HAP-1 (cell line): ENCODE measurements at regions not wholly inside any gene's neighbourhood (a gene's known extent, or its start where the extent isn't known, plus 50 kb on each side); places are given as distances from the start of the nearest gene placed in this dataset.
A peak's percentile ranks its signal among the peaks of the same experiment; 100 is the strongest.

Experiments
- DNase-seq, 2 experiments: peaks; one replicate each; pipeline ENCODE4 v3.0.0-alpha.2; 2016 to 2020; ENCODE audit warnings: low spot score in 2 of 2
- H3K27me3 ChIP-seq: fragments of 250-450 bp; sonication (Bioruptor Pico); 2 replicates; pipeline ENCODE4 v1.5.1; 2020; ENCODE audit warnings: low read depth, mild to moderate bottlenecking, moderate library complexity
- H3K36me3 ChIP-seq: fragments of 250-450 bp; sonication (Bioruptor Pico); replicated peaks from 2 replicates; pipeline ENCODE4 v1.5.1; 2020; ENCODE audit warnings: mild to moderate bottlenecking
- H3K4me1 ChIP-seq: fragments of 250-450 bp; sonication (Bioruptor Pico); 2 replicates; pipeline ENCODE4 v1.5.1; 2020; ENCODE audit warnings: mild to moderate bottlenecking
- H3K4me3 ChIP-seq: fragments of 250-450 bp; sonication (Bioruptor Pico); 2 replicates; pipeline ENCODE4 v1.5.1; 2020; ENCODE audit warnings: mild to moderate bottlenecking, moderate library complexity
- H3K9me3 ChIP-seq: fragments of 250-450 bp; sonication (Bioruptor Pico); 2 replicates; pipeline ENCODE4 v1.5.1; 2020; ENCODE audit warnings: mild to moderate bottlenecking, moderate library complexity
- in situ Hi-C: fragments of 300-500 bp; cut with MboI; formaldehyde crosslinking; loops from 3 replicates; pipeline ENCODE4 v1.14.3; 2020; ENCODE audit warnings: low sequenced_read_pairs, inconsistent platforms, mixed read lengths

DNA sequence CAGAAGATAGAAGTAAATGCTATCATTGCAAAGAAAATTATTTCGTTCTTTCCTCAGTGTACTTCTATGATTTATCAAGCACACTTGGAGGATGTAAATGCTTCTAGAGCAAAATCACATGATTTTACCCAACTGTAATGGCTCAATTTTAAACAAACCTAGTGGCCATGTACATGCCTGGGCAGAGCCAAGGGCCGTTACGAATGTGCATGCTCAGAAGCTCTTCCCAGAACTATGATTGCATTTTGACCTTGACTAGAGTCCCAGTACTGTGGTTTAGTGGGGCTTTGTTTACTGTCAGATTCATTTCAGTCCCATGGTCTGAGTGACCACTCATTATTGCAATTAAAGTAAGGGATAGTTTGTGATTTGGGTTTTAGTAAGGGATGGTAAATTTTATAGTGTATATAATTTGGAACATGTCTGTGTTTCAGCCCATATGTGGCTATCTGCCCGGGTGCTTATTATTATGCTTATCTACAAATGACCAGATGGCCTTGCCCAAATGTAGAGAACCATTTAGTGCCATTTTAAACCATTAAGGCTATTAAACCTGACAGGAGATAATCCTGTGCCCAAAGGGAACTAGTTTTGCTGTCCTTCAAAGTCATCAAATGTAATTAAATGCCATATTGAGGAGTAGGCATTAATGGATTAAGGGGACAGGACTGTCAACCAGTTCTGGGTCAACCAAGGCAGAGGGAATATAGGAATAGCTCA is 239.1 kb downstream of the ICOS start:
- H3K9me3 ChIP-seq: no peaks in the 10 kb centered on the region
- peaks cover 17% of the 10 kb centered on the region for H3K4me1 ChIP-seq
- no peaks in the 10 kb centered on the region for H3K36me3 ChIP-seq
- H3K4me3 ChIP-seq: no peak overlapping the region
- H3K27me3 ChIP-seq: peaks cover 29% of the 10 kb centered on the region
- DNase-seq: no peak
- in situ Hi-C loops: no loop called here

DNA sequence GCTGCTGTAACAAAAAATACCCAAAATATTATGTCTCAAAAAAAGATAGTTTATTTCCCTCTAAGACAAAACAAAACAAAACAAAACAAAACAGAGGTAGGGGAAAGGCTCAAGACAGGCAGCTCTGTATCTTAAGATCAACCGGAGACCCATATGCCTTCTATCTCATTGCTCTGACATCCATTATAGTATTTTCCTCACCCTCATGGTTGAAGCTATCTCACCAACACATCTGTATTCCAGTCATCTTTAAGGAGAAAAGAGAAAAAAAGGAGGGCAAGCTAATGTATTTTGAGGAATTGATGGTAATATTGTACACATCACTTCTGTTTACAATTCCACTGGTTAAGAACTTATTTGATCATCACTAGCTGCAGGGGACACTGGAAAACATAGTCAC is 239.7 kb downstream of the ICOS start:
- Histone ChIP-seq H3K9me3 (no peaks in the 10 kb centered on the region), H3K27me3 (peaks cover 30% of the 10 kb centered on the region), H3K4me1 (peaks cover 11% of the 10 kb centered on the region), H3K36me3 (no peaks in the 10 kb centered on the region), H3K4me3 (no peak overlapping the region)
- in situ Hi-C loops: no loop called here
- no peak for DNase-seq

DNA sequence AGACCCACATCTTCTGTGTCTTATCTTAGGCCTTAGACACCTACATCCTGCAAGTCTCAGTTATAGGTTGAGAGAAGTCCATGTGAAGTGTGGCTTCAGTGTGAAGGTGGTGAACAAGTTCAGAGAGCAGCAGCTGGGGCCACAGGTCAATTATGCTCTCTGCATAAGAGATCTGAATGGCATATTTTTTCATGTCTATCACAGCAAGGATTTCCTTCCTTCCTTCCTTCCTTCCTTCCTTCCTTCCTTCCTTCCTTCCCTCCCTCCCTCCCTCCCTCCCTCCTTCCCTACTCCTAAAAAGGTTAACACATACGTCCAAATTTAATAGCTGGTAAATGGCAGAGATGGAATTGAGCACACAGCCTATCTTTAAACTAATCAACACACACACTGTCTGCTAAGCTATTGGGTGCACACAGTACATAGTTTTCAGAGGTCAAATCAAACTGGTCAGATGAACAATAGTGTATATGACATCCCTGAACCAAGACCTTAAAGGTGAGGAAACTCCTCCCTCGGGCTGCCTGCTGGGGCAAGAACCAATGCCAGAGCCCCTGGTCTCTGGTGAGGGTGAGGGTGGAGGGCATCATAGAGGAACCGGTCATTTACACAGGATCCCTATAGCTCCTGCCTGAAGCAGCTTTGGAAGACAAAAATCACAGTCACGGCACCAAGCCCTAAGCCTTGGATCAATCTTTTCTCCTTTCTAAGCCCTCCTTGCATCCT is 240.9 kb downstream of the ICOS start:
- in situ Hi-C loops: no loop called here
- Histone ChIP-seq H3K4me3 (no peak overlapping the region), H3K9me3 (no peaks in the 10 kb centered on the region), H3K4me1 (peaks cover 4% of the 10 kb centered on the region), H3K36me3 (no peaks in the 10 kb centered on the region), H3K27me3 (peaks cover 41% of the 10 kb centered on the region)
- DNase-seq: no peak

DNA sequence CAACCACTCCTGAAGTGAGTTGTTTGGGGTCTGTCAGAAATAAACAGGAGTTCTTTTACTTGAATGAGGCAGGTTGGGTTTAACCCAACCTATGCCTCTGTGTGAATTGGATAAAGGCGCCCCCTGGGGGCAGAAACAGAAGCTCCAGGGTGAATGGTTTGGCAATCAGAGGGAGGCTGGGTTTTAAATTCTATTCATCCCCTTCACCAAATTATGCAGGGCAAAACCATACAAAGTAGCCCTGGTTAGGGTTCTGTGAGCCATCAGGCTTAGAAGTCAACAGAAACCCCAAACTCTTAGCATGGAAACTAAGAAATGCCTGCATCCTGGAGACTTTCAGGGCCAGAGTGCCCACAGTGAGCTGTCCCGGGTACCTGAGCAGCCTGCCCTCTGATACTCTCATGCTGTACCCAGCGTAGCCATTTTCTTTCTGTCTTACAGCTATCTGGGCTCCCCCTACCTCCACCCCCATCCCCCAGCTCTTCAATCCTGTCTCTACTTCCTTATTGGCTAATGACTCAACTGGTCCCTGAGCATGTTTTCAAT is 241.5 kb downstream of the ICOS start:
- H3K4me1 ChIP-seq: no peaks in the 10 kb centered on the region; the same call in 1 of the 2 replicates
- no peaks in the 10 kb centered on the region for H3K36me3 ChIP-seq
- no peaks in the 10 kb centered on the region for H3K9me3 ChIP-seq
- no peak overlapping the region for H3K4me3 ChIP-seq
- H3K27me3 ChIP-seq: peaks cover 47% of the 10 kb centered on the region
- in situ Hi-C loops: no loop called here
- DNase-seq: peak; percentile 32 to 83

DNA sequence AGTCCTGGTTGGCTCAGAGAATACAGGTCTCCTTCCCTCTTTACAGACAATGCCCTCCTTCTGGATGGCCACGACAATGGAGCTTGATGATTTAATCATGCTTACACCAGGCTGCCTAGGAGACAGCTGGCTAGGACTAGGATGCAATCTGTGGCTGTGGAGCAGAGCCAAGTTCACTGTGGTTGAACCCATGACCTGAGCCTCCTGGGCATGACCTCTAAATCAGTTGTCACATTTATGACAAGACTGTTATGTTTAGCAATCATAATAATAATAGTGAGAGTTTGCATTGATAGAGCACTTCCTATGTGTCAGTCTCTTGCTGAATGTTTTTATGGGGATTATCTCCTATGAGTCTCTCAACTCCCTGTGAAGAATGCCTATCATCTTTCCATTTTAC is 244.1 kb downstream of the ICOS start:
- in situ Hi-C loops: no loop called here

GRCh38 chr2:204183608-204184007 is 247.0 kb downstream of the ICOS start:
- Histone ChIP-seq H3K4me1 (no peaks in the 10 kb centered on the region), H3K36me3 (no peaks in the 10 kb centered on the region), H3K9me3 (no peaks in the 10 kb centered on the region), H3K27me3 (peaks cover 62% of the 10 kb centered on the region), H3K4me3 (no peak overlapping the region)
- no peak for DNase-seq
- in situ Hi-C loops: no loop called here

More for the DNA sequence above, 244.1 kb downstream of the ICOS start:
- Histone ChIP-seq H3K4me1 (no peaks in the 10 kb centered on the region), H3K36me3 (no peaks in the 10 kb centered on the region), H3K4me3 (no peak overlapping the region), H3K9me3 (no peaks in the 10 kb centered on the region), H3K27me3 (peaks cover 69% of the 10 kb centered on the region)
- peak; percentile 56 to 65 for DNase-seq

- in situ Hi-C loops: no loop called here
- H3K4me1 ChIP-seq: no peaks in the 10 kb centered on the region
- H3K9me3 ChIP-seq: no peaks in the 10 kb centered on the region
These were observed 247.7 kb downstream of the ICOS start for GRCh38 chr2:204184226-204184625.

DNA sequence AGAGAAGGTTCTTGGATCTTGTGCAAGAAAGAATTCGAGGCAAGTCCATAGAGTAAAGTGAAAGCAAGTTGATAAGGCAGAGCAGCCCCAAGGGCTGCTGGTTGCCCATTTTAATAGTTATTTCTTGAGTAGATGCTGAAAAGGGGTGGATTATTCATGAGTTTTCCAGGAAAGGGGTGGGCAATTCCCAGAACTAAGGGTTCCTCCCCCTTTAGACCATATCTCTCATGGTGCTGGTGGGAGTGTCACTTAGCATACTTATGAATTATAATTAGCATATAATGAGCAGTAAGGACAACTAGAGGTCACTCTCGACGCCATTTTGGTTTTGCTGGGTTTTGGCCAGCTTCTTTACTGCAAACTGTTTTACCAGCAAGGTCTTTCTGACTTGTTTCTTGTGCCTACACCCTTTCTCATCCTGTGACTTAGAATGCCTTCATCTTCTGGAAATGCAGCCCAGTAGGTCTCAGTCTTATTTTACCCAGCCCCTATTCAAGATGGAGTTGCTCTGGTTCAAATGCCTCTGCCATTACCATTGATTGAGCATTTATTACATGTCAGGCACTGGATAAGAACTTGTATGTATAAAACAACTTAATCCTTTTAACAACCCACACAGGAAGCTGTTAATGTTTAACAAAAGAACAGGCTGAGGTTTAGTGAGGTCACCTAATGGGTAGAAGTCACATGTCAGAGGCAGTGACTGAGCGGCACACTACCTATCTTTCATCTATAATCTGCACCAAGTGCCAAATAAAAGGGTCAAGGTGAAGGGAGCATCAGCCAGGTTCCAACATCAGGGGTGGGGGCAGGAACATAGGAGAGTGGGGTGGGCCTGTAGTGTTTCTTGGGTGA is 250.9 kb downstream of the ICOS start:
- Histone ChIP-seq H3K36me3 (no peaks in the 10 kb centered on the region), H3K4me1 (no peaks in the 10 kb centered on the region), H3K27me3 (peaks cover 43% of the 10 kb centered on the region), H3K9me3 (no peaks in the 10 kb centered on the region), H3K4me3 (no peak overlapping the region)
- in situ Hi-C loops: no loop called here
- DNase-seq: no peak

More at GRCh38 chr2:204184226-204184625, 247.7 kb downstream of the ICOS start:
- DNase-seq: no peak
- Histone ChIP-seq H3K4me3 (no peak overlapping the region), H3K36me3 (no peaks in the 10 kb centered on the region), H3K27me3 (peaks cover 59% of the 10 kb centered on the region)

GRCh38 chr2:204191574-204191973 is 255.0 kb downstream of the ICOS start:
- Histone ChIP-seq H3K27me3 (peaks cover 23% of the 10 kb centered on the region), H3K4me1 (no peaks in the 10 kb centered on the region), H3K4me3 (no peak overlapping the region), H3K9me3 (no peaks in the 10 kb centered on the region), H3K36me3 (no peaks in the 10 kb centered on the region)
- in situ Hi-C loops: no loop called here
- no peak for DNase-seq

DNA sequence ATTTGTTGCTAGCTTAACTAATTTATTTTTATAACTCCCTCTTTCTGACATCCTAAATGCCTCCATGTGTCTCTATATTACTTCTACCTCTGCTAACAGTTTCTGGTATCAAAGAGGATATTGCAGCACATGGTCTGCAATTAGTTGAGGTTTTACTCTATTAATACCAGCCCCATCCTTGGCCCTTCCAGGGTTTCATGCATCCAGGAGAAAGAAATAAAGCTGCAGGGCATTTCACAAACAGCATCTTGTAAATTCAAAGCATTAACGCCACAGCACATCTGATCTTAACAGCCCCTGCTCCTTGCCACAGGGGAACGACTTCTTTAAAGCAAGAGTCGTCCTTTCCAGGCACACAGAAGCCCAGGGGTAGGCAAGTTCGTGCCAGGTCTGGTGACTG is 258.9 kb downstream of the ICOS start:
- Histone ChIP-seq H3K27me3 (peaks cover 21% of the 10 kb centered on the region; the same call in 1 of the 2 replicates), H3K4me1 (no peaks in the 10 kb centered on the region), H3K9me3 (no peaks in the 10 kb centered on the region), H3K36me3 (no peaks in the 10 kb centered on the region), H3K4me3 (no peak overlapping the region)
- in situ Hi-C loops: no loop called here
- DNase-seq: no peak

GRCh38 chr2:204197336-204198005 is 260.9 kb downstream of the ICOS start:
- in situ Hi-C loops: no loop called here
- H3K4me1 ChIP-seq: no peaks in the 10 kb centered on the region
- no peaks in the 10 kb centered on the region for H3K9me3 ChIP-seq
- H3K4me3 ChIP-seq: no peak overlapping the region
- H3K36me3 ChIP-seq: no peaks in the 10 kb centered on the region
- H3K27me3 ChIP-seq: peaks cover 22% of the 10 kb centered on the region; the same call in 1 of the 2 replicates
- no peak for DNase-seq

GRCh38 chr2:204199357-204199756 is 262.8 kb downstream of the ICOS start:
- H3K27me3 ChIP-seq: peaks cover 18% of the 10 kb centered on the region
- DNase-seq: no peak
- no peaks in the 10 kb centered on the region for H3K4me1 ChIP-seq
- no peaks in the 10 kb centered on the region for H3K9me3 ChIP-seq
- H3K4me3 ChIP-seq: no peak overlapping the region
- in situ Hi-C loops: no loop called here
- no peaks in the 10 kb centered on the region for H3K36me3 ChIP-seq

GRCh38 chr2:204201507-204201906 is 264.9 kb downstream of the ICOS start:
- Histone ChIP-seq H3K27me3 (peaks cover 30% of the 10 kb centered on the region), H3K36me3 (no peaks in the 10 kb centered on the region), H3K4me3 (no peak overlapping the region), H3K9me3 (no peaks in the 10 kb centered on the region), H3K4me1 (no peaks in the 10 kb centered on the region)
- in situ Hi-C loops: no loop called here
- DNase-seq: no peak
